Vagina (tissue), 2 donors: ENCODE measurements at regions not wholly inside any gene's neighbourhood (a gene's known extent, or its start where the extent isn't known, plus 50 kb on each side); places are given as distances from the start of the nearest gene placed in this dataset.

Source experiments
- POLR2A ChIP-seq, 2 donors: fragments of 450-650 bp; IDR thresholded peaks; one replicate each; pipeline ENCODE4 v1.6.1; 2017; ENCODE audit warnings: antibody characterized with exemption in 2 of 2, mild to moderate bottlenecking in 2 of 2, moderate library complexity in 2 of 2
- POLR2AphosphoS5 ChIP-seq, 2 donors: sonication (generic); formaldehyde crosslinking; IDR thresholded peaks; one replicate each; pipeline ENCODE4 v1.9.0; 2017; ENCODE audit warnings: antibody characterized with exemption in 2 of 2, mild to moderate bottlenecking in 2 of 2, low read depth in 1 of 2; ENCODE audit not compliant: insufficient read depth in 1 of 2
- TF ChIP-seq, protein P1 (sequence below), 3 experiments: fragments of 450-650 bp in 2 of 3; fragments of 200-600 bp in 1 of 3; sonication (generic) in 1 of 3; IDR thresholded peaks; one replicate each; pipeline ENCODE4 v1.5.1; 2017 to 2019; ENCODE audit warnings: antibody characterized with exemption in 3 of 3, mild to moderate bottlenecking in 2 of 3, moderate library complexity in 2 of 3

DNA sequence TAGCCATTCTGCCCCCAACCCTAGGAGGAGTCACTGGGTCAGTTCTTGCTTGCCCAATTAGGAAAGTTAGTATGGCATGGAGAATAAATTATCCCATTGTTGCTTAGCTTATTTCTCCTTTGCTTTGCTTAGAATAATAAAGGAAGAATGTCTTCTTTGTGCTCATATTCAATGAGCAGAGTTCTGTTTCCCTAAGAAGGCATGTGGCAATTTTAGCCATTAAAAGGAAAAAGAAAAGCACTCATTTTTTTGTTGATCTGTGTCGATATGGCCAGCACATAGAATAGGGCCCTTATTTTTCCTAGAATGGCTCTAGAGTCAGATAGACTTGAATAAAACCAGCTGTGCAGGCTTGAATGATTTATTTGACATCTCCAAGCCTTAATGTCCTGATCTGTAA, 166.4 kb upstream of the PPARGC1A start:
- no peak for TF ChIP-seq POLR2A (IDR thresholded peaks at IDR 0.05)
- TF ChIP-seq POLR2AphosphoS5 (IDR thresholded peaks at IDR 0.05; ENCODE audit: insufficient read depth in 1 of 2, low read depth in 1 of 2), result no peak
- TF ChIP-seq, protein P1, sequence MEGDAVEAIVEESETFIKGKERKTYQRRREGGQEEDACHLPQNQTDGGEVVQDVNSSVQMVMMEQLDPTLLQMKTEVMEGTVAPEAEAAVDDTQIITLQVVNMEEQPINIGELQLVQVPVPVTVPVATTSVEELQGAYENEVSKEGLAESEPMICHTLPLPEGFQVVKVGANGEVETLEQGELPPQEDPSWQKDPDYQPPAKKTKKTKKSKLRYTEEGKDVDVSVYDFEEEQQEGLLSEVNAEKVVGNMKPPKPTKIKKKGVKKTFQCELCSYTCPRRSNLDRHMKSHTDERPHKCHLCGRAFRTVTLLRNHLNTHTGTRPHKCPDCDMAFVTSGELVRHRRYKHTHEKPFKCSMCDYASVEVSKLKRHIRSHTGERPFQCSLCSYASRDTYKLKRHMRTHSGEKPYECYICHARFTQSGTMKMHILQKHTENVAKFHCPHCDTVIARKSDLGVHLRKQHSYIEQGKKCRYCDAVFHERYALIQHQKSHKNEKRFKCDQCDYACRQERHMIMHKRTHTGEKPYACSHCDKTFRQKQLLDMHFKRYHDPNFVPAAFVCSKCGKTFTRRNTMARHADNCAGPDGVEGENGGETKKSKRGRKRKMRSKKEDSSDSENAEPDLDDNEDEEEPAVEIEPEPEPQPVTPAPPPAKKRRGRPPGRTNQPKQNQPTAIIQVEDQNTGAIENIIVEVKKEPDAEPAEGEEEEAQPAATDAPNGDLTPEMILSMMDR (IDR thresholded peaks at IDR 0.05), result no peak
